HEK293 (cell line): ENCODE measurements at regions not wholly inside any gene's neighbourhood (a gene's known extent, or its start where the extent isn't known, plus 50 kb on each side); places are given as distances from the start of the nearest gene placed in this dataset.

Source experiments
- CTCF ChIA-PET: fragments of 350-600 bp; formaldehyde crosslinking; extraction: SDS; loops from one replicate; lab custom pipeline; 2021; ENCODE audit warnings: antibody characterized with exemption; lab: Yijun Ruan, JAX
- POLR2A ChIA-PET: fragments of 300-600 bp; formaldehyde crosslinking; extraction: SDS; loops from one replicate; lab custom pipeline; 2020; ENCODE audit warnings: antibody characterized with exemption, inconsistent platforms; lab: Yijun Ruan, JAX
- H3K27ac ChIP-seq: fragments of 200-500 bp; sonication (Bioruptor generic); 2 replicates; pipeline ENCODE4 v1.5.1; 2014; ENCODE audit warnings: low read depth, low read length, control low read depth, inconsistent platforms; ENCODE audit errors: extremely low read depth
- H3K36me3 ChIP-seq, 2 experiments: fragments of 200-500 bp in 1 of 2; sonication (Bioruptor generic) in 1 of 2; 1 replicate in 1 of 2; 2 replicates in 1 of 2; pipeline ENCODE4 v1.5.1; 2014 to 2017; ENCODE audit warnings: inconsistent platforms in 2 of 2, low read length in 2 of 2; ENCODE audit not compliant: control insufficient read depth in 2 of 2, insufficient read depth in 1 of 2
- H3K4me1 ChIP-seq: fragments of 200-500 bp; sonication (Bioruptor generic); 2 replicates; pipeline ENCODE4 v1.5.1; 2014; ENCODE audit warnings: mild to moderate bottlenecking, low read length, inconsistent platforms; ENCODE audit not compliant: control insufficient read depth, insufficient read depth
- H3K4me3 ChIP-seq: 2 replicates; pipeline ENCODE4 v1.5.1; 2011; ENCODE audit warnings: low read depth, mild to moderate bottlenecking, control low read depth, low read length, moderate library complexity
- H3K9me3 ChIP-seq: fragments of 200-500 bp; sonication (Bioruptor generic); 2 replicates; pipeline ENCODE4 v1.5.1; 2014; ENCODE audit warnings: low read depth, low read length, inconsistent platforms; ENCODE audit not compliant: control insufficient read depth, insufficient read depth
- HOXA7 ChIP-seq: sonication (generic); formaldehyde crosslinking; IDR thresholded peaks from 2 replicates; pipeline ENCODE4 v1.8.1; 2022; ENCODE audit warnings: missing genetic modification reagents, borderline replicate concordance
- RBAK ChIP-seq: fragments of 450-650 bp; formaldehyde crosslinking; IDR thresholded peaks from 2 replicates; pipeline ENCODE4 v1.5.1; 2016; ENCODE audit warnings: missing biosample characterization, missing genetic modification characterization
- SALL2 ChIP-seq: fragments of 450-650 bp; formaldehyde crosslinking; IDR thresholded peaks from 2 replicates; pipeline ENCODE4 v1.5.0; 2017; ENCODE audit warnings: missing biosample characterization, mild to moderate bottlenecking, missing genetic modification characterization, borderline replicate concordance
- SCRT1 ChIP-seq: fragments of 450-650 bp; formaldehyde crosslinking; IDR thresholded peaks from 2 replicates; pipeline ENCODE4 v1.5.1; 2016; ENCODE audit warnings: missing biosample characterization, missing genetic modification characterization, borderline replicate concordance
- ZBTB7A ChIP-seq: fragments of 450-650 bp; formaldehyde crosslinking; IDR thresholded peaks from 2 replicates; pipeline ENCODE4 v1.5.1; 2016; ENCODE audit warnings: low read depth, missing biosample characterization, missing genetic modification characterization
- ZNF157 ChIP-seq: fragments of 450-650 bp; formaldehyde crosslinking; IDR thresholded peaks from 2 replicates; pipeline ENCODE4 v1.5.1; 2016; ENCODE audit warnings: missing biosample characterization, missing genetic modification characterization
- ZNF292 ChIP-seq: fragments of 450-650 bp; formaldehyde crosslinking; IDR thresholded peaks from 2 replicates; pipeline ENCODE4 v1.5.1; 2016; ENCODE audit warnings: low read depth, missing biosample characterization, missing genetic modification characterization, borderline replicate concordance
- ZNF514 ChIP-seq: fragments of 450-650 bp; formaldehyde crosslinking; IDR thresholded peaks from 2 replicates; pipeline ENCODE4 v1.5.1; 2016; ENCODE audit warnings: missing biosample characterization, missing genetic modification characterization
- ZNF549 ChIP-seq: fragments of 450-650 bp; IDR thresholded peaks from 2 replicates; pipeline ENCODE4 v1.5.1; 2018; ENCODE audit warnings: missing biosample characterization, missing genetic modification characterization, mild to moderate bottlenecking, inconsistent platforms, moderate library complexity
- ZNF560 ChIP-seq: fragments of 450-650 bp; formaldehyde crosslinking; IDR thresholded peaks from 2 replicates; pipeline ENCODE4 v1.5.1; 2017; ENCODE audit warnings: missing biosample characterization, missing genetic modification characterization, borderline replicate concordance
- TF ChIP-seq, protein P1 (sequence below): fragments of 450-650 bp; formaldehyde crosslinking; IDR thresholded peaks from 2 replicates; pipeline ENCODE4; 2016; ENCODE audit warnings: missing biosample characterization, missing genetic modification characterization
- TF ChIP-seq, protein P2 (sequence below): fragments of 450-650 bp; IDR thresholded peaks from 2 replicates; pipeline ENCODE4 v1.5.1; 2018; ENCODE audit warnings: missing biosample characterization, missing genetic modification characterization
- TF ChIP-seq, protein P3 (sequence below): fragments of 450-650 bp; formaldehyde crosslinking; IDR thresholded peaks from 2 replicates; pipeline ENCODE4 v1.5.1; 2016; ENCODE audit warnings: missing biosample characterization, missing genetic modification characterization
- TF ChIP-seq, protein P4 (sequence below): fragments of 450-650 bp; formaldehyde crosslinking; IDR thresholded peaks from 2 replicates; pipeline ENCODE4 v1.5.1; 2016; ENCODE audit warnings: missing biosample characterization, missing genetic modification characterization
- TF ChIP-seq, protein P5 (sequence below): fragments of 450-650 bp; formaldehyde crosslinking; IDR thresholded peaks from 2 replicates; pipeline ENCODE4 v1.5.1; 2016; ENCODE audit warnings: missing biosample characterization, missing genetic modification characterization
- TF ChIP-seq, protein P6 (sequence below): fragments of 450-650 bp; formaldehyde crosslinking; IDR thresholded peaks from 2 replicates; pipeline ENCODE4 v1.5.1; 2016; ENCODE audit warnings: missing biosample characterization, missing genetic modification characterization, low read depth
- TF ChIP-seq, protein P7 (sequence below): fragments of 450-650 bp; formaldehyde crosslinking; IDR thresholded peaks from 2 replicates; pipeline ENCODE4 v1.5.1; 2016; ENCODE audit warnings: missing biosample characterization, missing genetic modification characterization
- TF ChIP-seq, protein P8 (sequence below): fragments of 450-650 bp; formaldehyde crosslinking; IDR thresholded peaks from 2 replicates; pipeline ENCODE4 v1.5.1; 2016; ENCODE audit warnings: missing biosample characterization, missing genetic modification characterization

DNA sequence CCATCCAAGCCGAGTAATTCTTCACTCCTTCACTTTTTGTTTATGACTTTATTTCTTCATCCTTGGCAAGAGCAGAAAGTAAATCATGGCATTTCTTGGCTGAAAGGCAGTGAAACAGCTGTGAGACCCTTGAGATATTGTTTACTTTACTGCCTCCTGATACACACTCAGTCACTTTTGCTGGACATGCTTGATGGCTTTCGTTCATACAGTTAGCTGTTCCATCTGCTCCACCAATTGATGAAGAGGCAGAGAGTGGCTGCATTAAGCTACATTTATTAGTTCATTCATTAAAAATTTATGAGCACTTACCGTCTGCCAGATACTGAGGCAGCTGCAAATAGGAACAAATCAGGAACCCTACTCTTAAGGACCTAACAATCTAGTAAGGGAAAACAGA, 184.4 kb upstream of the OR13F1 start:
- TF ChIP-seq ZNF292 (tag by site-specific recombination) (no peak), ZNF560 (tag by site-specific recombination) (no peak), ZNF549 (no peak), SALL2 (tag by site-specific recombination) (no peak), ZNF514 (tag by site-specific recombination) (no peak), HOXA7 (no peak)
- TF ChIP-seq, protein P1, sequence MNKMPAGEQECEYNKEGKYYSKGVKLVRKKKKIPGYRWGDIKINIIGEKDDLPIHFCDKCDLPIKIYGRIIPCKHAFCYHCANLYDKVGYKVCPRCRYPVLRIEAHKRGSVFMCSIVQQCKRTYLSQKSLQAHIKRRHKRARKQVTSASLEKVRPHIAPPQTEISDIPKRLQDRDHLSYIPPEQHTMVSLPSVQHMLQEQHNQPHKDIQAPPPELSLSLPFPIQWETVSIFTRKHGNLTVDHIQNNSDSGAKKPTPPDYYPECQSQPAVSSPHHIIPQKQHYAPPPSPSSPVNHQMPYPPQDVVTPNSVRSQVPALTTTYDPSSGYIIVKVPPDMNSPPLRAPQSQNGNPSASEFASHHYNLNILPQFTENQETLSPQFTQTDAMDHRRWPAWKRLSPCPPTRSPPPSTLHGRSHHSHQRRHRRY (tag by site-specific recombination): no peak
- TF ChIP-seq, protein P2, sequence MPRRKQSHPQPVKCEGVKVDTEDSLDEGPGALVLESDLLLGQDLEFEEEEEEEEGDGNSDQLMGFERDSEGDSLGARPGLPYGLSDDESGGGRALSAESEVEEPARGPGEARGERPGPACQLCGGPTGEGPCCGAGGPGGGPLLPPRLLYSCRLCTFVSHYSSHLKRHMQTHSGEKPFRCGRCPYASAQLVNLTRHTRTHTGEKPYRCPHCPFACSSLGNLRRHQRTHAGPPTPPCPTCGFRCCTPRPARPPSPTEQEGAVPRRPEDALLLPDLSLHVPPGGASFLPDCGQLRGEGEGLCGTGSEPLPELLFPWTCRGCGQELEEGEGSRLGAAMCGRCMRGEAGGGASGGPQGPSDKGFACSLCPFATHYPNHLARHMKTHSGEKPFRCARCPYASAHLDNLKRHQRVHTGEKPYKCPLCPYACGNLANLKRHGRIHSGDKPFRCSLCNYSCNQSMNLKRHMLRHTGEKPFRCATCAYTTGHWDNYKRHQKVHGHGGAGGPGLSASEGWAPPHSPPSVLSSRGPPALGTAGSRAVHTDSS: no peak
- TF ChIP-seq, protein P3, sequence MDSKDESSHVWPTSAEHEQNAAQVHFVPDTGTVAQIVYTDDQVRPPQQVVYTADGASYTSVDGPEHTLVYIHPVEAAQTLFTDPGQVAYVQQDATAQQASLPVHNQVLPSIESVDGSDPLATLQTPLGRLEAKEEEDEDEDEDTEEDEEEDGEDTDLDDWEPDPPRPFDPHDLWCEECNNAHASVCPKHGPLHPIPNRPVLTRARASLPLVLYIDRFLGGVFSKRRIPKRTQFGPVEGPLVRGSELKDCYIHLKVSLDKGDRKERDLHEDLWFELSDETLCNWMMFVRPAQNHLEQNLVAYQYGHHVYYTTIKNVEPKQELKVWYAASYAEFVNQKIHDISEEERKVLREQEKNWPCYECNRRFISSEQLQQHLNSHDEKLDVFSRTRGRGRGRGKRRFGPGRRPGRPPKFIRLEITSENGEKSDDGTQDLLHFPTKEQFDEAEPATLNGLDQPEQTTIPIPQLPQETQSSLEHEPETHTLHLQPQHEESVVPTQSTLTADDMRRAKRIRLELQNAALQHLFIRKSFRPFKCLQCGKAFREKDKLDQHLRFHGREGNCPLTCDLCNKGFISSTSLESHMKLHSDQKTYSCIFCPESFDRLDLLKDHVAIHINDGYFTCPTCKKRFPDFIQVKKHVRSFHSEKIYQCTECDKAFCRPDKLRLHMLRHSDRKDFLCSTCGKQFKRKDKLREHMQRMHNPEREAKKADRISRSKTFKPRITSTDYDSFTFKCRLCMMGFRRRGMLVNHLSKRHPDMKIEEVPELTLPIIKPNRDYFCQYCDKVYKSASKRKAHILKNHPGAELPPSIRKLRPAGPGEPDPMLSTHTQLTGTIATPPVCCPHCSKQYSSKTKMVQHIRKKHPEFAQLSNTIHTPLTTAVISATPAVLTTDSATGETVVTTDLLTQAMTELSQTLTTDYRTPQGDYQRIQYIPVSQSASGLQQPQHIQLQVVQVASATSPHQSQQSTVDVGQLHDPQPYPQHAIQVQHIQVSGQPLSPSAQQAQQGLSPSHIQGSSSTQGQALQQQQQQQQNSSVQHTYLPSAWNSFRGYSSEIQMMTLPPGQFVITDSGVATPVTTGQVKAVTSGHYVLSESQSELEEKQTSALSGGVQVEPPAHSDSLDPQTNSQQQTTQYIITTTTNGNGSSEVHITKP (tag by site-specific recombination): no peak
- Histone ChIP-seq H3K36me3 (no peaks in the 10 kb centered on the region), H3K27ac (no peak overlapping the region), H3K9me3 (no peaks in the 10 kb centered on the region), H3K4me1 (no peaks in the 10 kb centered on the region), H3K4me3 (no peak overlapping the region)
- POLR2A ChIA-PET: no interaction called here
- CTCF ChIA-PET: no interaction called here

DNA sequence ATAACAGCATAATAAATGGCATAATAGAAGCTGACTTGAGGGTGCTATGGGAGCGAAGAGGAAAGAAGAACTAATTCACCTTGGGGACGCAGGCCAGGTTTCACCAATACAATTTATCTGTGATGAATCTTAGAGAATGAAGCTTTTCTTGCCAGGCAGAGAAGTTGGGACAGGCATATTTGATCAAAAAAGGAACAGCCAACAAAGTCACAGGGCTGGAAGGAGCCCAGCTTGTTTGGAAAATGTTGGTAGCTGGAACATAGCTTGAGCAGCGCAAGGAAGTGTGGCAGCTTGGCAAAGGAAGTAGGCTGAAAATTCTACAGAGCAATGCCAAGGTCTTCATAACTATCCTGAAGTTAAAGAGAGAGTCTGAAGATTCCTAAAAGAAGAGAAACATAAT, 181.5 kb upstream of the OR13F1 start:
- ChIA-PET CTCF (interaction anchor here (0.6 kb wide), 1 partner anchor 683 kb away, joined by 3 read pairs; no protein-coding TSS in a partner anchor), POLR2A (no interaction called here)
- Histone ChIP-seq H3K4me1 (no peaks in the 10 kb centered on the region), H3K4me3 (no peak overlapping the region), H3K27ac (no peak overlapping the region), H3K36me3 (no peaks in the 10 kb centered on the region), H3K9me3 (no peaks in the 10 kb centered on the region)
- TF ChIP-seq, protein P4, sequence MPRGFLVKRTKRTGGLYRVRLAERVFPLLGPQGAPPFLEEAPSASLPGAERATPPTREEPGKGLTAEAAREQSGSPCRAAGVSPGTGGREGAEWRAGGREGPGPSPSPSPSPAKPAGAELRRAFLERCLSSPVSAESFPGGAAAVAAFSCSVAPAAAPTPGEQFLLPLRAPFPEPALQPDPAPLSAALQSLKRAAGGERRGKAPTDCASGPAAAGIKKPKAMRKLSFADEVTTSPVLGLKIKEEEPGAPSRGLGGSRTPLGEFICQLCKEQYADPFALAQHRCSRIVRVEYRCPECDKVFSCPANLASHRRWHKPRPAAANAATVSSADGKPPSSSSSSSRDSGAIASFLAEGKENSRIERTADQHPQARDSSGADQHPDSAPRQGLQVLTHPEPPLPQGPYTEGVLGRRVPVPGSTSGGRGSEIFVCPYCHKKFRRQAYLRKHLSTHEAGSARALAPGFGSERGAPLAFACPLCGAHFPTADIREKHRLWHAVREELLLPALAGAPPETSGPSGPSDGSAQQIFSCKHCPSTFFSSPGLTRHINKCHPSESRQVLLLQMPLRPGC (tag by site-specific recombination): no peak
- TF ChIP-seq ZNF157 (tag by site-specific recombination) (no peak), SCRT1 (no peak), RBAK (tag by site-specific recombination) (no peak), ZBTB7A (no peak)
- TF ChIP-seq, protein P5, sequence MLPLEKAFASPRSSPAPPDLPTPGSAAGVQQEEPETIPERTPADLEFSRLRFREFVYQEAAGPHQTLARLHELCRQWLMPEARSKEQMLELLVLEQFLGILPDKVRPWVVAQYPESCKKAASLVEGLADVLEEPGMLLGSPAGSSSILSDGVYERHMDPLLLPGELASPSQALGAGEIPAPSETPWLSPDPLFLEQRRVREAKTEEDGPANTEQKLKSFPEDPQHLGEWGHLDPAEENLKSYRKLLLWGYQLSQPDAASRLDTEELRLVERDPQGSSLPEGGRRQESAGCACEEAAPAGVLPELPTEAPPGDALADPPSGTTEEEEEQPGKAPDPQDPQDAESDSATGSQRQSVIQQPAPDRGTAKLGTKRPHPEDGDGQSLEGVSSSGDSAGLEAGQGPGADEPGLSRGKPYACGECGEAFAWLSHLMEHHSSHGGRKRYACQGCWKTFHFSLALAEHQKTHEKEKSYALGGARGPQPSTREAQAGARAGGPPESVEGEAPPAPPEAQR: no peak
- TF ChIP-seq, protein P6, sequence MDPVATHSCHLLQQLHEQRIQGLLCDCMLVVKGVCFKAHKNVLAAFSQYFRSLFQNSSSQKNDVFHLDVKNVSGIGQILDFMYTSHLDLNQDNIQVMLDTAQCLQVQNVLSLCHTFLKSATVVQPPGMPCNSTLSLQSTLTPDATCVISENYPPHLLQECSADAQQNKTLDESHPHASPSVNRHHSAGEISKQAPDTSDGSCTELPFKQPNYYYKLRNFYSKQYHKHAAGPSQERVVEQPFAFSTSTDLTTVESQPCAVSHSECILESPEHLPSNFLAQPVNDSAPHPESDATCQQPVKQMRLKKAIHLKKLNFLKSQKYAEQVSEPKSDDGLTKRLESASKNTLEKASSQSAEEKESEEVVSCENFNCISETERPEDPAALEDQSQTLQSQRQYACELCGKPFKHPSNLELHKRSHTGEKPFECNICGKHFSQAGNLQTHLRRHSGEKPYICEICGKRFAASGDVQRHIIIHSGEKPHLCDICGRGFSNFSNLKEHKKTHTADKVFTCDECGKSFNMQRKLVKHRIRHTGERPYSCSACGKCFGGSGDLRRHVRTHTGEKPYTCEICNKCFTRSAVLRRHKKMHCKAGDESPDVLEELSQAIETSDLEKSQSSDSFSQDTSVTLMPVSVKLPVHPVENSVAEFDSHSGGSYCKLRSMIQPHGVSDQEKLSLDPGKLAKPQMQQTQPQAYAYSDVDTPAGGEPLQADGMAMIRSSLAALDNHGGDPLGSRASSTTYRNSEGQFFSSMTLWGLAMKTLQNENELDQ (tag by site-specific recombination): no peak
- TF ChIP-seq, protein P7, sequence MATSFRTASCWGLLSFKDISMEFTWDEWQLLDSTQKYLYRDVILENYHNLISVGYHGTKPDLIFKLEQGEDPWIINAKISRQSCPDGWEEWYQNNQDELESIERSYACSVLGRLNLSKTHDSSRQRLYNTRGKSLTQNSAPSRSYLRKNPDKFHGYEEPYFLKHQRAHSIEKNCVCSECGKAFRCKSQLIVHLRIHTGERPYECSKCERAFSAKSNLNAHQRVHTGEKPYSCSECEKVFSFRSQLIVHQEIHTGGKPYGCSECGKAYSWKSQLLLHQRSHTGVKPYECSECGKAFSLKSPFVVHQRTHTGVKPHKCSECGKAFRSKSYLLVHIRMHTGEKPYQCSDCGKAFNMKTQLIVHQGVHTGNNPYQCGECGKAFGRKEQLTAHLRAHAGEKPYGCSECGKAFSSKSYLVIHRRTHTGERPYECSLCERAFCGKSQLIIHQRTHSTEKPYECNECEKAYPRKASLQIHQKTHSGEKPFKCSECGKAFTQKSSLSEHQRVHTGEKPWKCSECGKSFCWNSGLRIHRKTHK (tag by site-specific recombination): no peak
- TF ChIP-seq, protein P8, sequence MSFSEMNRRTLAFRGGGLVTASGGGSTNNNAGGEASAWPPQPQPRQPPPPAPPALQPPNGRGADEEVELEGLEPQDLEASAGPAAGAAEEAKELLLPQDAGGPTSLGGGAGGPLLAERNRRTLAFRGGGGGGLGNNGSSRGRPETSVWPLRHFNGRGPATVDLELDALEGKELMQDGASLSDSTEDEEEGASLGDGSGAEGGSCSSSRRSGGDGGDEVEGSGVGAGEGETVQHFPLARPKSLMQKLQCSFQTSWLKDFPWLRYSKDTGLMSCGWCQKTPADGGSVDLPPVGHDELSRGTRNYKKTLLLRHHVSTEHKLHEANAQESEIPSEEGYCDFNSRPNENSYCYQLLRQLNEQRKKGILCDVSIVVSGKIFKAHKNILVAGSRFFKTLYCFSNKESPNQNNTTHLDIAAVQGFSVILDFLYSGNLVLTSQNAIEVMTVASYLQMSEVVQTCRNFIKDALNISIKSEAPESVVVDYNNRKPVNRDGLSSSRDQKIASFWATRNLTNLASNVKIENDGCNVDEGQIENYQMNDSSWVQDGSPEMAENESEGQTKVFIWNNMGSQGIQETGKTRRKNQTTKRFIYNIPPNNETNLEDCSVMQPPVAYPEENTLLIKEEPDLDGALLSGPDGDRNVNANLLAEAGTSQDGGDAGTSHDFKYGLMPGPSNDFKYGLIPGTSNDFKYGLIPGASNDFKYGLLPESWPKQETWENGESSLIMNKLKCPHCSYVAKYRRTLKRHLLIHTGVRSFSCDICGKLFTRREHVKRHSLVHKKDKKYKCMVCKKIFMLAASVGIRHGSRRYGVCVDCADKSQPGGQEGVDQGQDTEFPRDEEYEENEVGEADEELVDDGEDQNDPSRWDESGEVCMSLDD (tag by site-specific recombination): no peak
